NCI-H1930 (cell line): ENCODE measurements at regions not wholly inside any gene's neighbourhood (a gene's known extent, or its start where the extent isn't known, plus 50 kb on each side); places are given as distances from the start of the nearest gene placed in this dataset.

ENCODE experiments used
- DNase-seq, 2 experiments: peaks; one replicate each; lab custom pipeline; 2025; lab: John Stamatoyannopoulos, UW

DNA sequence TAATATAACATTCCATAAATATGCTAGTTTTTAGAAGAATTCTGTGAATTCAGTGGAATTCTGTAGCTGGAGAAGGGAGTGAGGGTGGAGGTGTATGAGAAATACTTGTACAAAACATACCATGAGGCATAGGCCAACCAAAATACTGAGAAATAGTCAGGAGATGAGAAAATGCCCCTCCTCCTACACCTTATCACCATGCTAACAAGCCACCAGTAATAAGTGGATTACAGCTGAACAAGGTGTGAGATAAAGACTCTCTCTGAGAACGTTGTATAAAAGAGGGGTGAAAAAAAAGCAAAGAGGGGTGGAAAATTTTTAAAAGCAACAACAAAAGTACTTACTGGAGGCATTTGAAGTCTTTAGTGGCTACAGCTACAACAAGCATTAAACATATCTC is 90.4 kb upstream of the IGFBP3 start:
- no peak for DNase-seq

DNA sequence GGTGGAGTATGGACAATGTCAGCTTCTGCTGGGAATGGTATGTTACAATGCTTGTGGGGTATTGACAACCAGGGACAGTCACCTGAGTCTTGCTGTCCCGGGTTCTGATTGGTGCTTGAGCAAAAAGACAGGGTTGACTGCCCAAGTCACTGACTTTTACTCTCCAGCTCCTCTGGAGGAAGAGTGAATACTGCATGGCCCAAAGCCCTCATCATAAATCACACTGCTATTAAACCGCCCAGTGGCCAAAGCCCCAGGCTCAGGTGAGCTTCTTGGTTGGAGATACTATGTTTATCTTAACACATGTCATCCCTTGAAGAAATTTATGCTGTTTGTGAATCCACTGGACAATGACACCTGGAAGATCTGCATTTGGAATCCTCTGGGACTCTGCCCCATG is 90.0 kb upstream of the IGFBP3 start:
- no peak for DNase-seq

DNA sequence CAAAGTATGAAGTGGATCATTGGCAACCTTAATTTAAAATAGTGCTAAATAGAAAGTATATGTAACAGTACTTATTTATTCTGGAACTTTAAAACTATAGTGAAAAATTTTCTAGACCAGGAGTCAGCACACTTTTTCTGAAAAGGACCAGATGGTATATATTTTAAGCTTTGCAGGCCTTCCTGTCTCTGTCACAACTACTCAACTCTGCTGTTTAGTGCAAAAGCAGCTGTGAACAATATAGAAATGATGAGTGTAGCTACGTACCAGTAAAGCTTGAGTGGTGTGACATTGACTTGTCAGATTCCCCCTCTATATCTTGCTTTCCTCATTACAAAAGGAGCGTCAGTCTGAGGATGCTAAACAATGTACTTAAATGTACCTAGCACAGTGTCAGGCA is 88.1 kb upstream of the IGFBP3 start:
- no peak for DNase-seq

DNA sequence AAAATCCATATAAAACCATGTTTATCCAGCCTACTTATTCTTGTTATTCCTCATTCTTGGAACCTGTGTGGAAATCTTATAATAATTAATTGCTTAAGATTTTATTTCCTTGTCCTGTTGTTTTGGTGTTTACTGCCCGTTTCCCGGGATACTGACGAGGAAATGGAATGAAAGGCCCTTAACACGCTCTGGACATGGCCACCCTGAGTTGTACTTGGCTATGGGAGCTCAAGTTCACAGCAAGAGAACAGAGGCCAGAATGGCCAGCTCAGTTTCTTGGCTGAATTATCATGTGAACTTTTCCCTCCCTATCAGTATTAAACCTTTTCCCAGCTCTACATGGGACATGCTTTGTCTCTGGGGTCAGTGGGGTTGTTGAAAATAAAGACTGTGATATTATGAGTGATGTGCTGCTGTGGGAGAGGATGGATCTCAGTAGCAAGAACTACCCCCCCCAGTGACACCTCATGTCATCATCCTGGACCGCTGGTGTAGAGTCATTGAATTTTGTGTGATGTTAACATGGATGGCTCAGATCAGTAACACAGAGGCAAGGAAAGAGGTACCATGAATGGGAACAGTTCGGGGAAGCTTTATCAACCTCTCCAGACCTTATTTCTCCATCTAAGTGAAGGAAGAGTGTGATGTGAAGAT is 87.0 kb upstream of the IGFBP3 start:
- no peak for DNase-seq

GRCh38 chr7:46007194-46007593 is 86.1 kb upstream of the IGFBP3 start:
- DNase-seq = no peak

- DNase-seq = no peak
Measured at GRCh38 chr7:46006723-46007122, 85.7 kb upstream of the IGFBP3 start.

DNA sequence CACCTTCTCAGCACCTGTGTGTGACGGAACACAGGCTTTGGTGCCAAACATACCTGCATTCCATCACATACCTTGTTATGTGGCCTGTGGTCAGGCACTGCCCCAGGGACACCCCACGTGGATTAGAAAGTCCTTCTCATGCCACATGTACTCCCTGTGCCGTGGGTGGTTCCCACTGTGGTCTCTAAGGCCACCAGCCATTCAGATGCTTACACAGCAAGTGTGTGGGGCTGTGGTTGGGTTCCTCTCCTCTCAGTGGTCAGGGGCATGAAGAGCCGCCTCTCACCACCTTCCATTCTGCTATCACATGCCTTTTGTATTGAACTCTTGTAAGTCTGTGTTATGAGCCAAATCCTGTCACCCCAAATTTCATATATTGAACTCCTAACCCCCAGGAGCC is 85.1 kb upstream of the IGFBP3 start:
- DNase-seq = no peak

DNA sequence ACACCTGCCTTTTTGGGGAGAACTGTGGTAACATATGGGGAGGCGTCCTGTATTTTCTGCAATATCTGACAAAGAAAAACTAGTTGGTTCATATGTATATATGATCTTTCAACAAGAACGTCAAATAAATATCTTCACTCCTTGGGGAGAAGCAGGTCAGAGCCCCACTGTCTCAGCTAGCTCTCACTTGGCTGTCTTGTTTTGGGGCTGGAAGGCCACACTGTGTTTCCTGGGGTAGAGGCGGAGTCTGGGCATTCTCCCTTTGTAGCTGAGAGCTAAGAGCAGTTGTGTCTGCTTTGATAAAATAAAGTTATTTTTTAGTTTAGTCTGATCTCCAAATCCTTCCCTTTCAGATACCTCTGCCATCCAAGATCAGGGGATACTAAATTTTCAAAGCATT is 83.9 kb upstream of the IGFBP3 start:
- no peak for DNase-seq

GRCh38 chr7:46003896-46004875 is 83.1 kb upstream of the IGFBP3 start:
- no peak for DNase-seq

DNA sequence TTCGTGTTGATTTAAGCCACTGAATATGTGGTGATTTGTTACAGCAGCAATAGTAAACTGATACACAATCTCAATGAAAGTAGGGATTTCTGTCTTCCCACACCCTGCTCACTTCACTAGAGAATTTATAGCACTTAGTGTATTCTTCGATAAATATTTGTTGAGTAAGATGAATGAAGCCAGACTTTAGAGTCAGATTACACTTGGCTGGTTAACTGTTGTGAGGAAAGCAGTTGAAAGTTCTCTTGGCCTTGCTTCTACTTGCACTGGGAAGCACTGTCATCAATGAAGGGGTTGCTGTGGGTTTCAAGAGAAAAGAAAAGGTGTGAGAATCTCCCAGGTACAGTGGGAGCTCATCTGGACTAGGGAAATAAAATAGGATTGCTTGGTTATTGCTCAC is 82.1 kb upstream of the IGFBP3 start:
- no peak for DNase-seq

- DNase-seq = no peak
Measured at GRCh38 chr7:46000513-46000912, 79.4 kb upstream of the IGFBP3 start.

DNA sequence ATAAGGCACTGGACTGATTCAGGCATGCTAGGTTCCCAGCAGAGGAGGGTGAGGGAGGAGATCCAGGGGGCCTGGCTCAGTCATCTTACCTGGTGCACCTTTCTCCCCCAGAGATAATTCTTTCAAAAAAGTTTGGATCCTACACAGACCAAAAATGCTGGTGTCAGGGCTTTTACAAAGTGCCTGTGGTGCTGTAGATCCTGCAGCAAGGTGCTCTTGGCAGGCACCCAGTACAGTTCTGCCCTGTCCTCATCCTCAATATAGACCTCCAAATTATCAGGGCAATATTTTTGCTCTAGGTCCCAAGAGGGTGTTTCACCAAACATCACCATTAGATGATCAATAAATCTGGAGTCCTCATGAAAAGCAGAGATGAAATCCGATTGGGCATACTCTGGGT is 78.5 kb upstream of the IGFBP3 start:
- no peak for DNase-seq

DNA sequence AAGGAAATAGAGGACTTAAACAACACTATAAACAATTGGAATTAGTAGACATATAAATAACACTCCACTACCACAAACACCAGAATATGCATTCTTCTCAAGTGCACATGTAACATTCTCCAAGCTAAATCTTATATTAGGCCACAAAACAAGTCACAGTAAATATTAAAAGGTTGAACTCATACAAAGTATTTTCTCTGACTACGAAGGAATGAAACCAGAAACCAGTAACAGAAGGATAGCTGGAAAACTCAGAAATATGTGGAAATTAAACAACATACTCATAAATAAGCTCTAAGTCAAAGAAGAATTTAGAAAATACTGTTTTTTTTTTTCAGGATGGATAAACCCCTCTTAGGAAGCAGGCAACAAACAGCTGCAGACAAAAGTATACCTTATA is 77.4 kb upstream of the IGFBP3 start:
- no peak for DNase-seq

DNA sequence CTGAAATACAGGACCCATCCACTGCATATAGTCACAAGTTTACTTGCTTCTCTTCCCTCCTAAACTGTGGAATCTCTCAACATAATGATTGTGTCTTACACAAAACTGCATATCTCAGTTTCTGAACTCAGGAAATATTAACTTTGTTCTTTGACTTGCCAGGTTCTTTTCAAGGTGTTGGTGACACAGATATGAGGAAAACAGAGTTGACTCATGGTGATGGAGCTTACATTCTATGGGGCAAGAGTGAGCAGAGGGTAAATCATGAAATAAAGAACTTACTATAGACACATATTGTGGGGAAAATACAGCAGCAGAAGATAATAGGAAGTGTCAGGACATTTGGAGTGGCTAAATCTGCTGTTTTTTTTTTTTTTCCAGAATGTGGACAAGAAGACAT is 72.5 kb upstream of the IGFBP3 start:
- DNase-seq = no peak

- no peak for DNase-seq
Measured at GRCh38 chr7:45992826-45993225, 71.8 kb upstream of the IGFBP3 start.

GRCh38 chr7:45990276-45990675 is 69.2 kb upstream of the IGFBP3 start:
- no peak for DNase-seq

- DNase-seq = no peak
Measured at GRCh38 chr7:45988405-45989057, 67.5 kb upstream of the IGFBP3 start.

- DNase-seq = no peak
Measured at GRCh38 chr7:45987521-45988290, 66.6 kb upstream of the IGFBP3 start.

DNA sequence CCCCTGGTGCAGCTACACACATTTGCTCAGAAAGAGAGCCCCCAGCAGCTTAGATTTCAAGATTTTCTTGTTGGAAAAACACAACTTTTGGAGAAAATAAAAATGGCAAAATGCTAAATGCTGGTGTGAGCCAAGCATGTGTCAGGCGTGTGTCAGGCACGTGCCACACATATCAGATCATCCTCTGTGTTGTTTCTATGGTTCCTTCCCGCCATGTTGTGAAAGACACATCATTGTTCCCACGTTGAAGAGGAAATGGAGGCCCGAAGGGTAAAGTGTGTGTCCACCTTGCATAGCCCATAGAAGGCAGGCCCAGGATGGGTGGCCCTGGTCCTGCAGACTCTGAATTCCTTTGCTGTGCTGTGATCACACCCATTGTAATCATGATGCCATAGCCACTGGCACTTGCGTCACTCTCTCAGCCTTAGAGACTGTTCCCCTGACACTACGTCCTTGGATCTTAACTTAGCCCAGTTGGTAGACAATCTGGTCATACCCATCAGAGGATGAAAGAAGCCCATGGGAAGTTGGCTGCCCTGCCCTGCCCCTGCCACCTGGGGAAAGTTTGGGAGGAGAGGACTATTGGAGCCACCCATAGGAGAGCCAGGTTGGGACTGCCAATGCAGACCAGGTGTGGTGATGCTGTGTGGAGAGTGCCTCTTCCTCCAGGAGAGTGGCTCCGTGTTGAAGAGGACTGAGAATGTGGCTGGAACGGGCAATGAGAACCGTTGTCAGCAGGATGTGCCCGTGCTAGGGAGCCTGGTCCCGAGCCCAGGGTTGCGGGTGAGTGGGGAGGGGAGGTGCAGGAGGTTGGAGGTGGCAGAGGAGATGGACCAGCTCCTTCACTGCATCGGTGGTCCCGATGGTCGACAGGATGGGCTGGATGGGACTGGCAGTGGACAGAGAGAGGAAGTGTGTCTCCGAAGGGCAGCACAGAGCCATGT is 65.6 kb upstream of the IGFBP3 start:
- DNase-seq = no peak

- no peak for DNase-seq
Measured at GRCh38 chr7:45985902-45986301, 64.8 kb upstream of the IGFBP3 start.
